Activated CD8-positive, alpha-beta T cell treated with anti-CD3 and anti-CD28 coated beads for 36 hours (primary cell): ENCODE measurements at regions not wholly inside any gene's neighbourhood (a gene's known extent, or its start where the extent isn't known, plus 50 kb on each side); places are given as distances from the start of the nearest gene placed in this dataset.
"Not testable (repeated sequence)": the region's sequence is repeated elsewhere in the genome, so short reads cannot be mapped to it uniquely, and the experiment has no call there.

Source experiments
- ATAC-seq: fragments of 200-7000 bp; cut with Tn5 transposase; one replicate; pipeline ENCODE4 v1.10.0; 2021; ENCODE audit warnings: mild to moderate bottlenecking, moderate library complexity
- CTCF ChIA-PET: fragments of 350-600 bp; sonication (Branson Sonifier 250); formaldehyde crosslinking; loops from one replicate; lab custom pipeline; 2021; ENCODE audit warnings: antibody characterized with exemption; lab: Charles Lee
- POLR2A ChIA-PET: fragments of 350-600 bp; sonication (Branson Sonifier 250); formaldehyde crosslinking; loops from one replicate; lab custom pipeline; 2021; ENCODE audit warnings: antibody characterized with exemption; lab: Charles Lee
- DNase-seq: peaks from one replicate; pipeline ENCODE4 v3.0.0-alpha.2; 2020
- H3K27ac Mint-ChIP-seq: one replicate; pipeline ENCODE4 v1.8.0; 2021; ENCODE audit warnings: mild to moderate bottlenecking, mixed read lengths
- H3K27me3 Mint-ChIP-seq: one replicate; pipeline ENCODE4 v1.8.0; 2021; ENCODE audit warnings: mixed read lengths
- H3K36me3 Mint-ChIP-seq: one replicate; pipeline ENCODE4 v1.8.0; 2021; ENCODE audit warnings: low read depth, mixed read lengths
- H3K4me1 Mint-ChIP-seq: one replicate; pipeline ENCODE4 v1.8.0; 2021; ENCODE audit warnings: low read depth, mixed read lengths
- H3K4me3 Mint-ChIP-seq: one replicate; pipeline ENCODE4 v1.8.0; 2021; ENCODE audit warnings: mild to moderate bottlenecking, moderate library complexity, mixed read lengths
- H3K9me3 Mint-ChIP-seq: one replicate; pipeline ENCODE4 v1.8.0; 2021; ENCODE audit warnings: mixed read lengths
- intact Hi-C: fragments of 100-400 bp; cut with micrococcal nuclease; formaldehyde crosslinking; loops from one replicate; pipeline ENCODE4 v1.10.0; 2022
- TF ChIP-seq, protein P1 (sequence below): fragments of 200-600 bp; IDR thresholded peaks from one replicate; pipeline ENCODE4 v1.8.0; 2022; ENCODE audit warnings: antibody characterized with exemption, mild to moderate bottlenecking

- Mint-ChIP-seq H3K4me3 (no peak overlapping the region), H3K4me1 (no peaks in the 10 kb centered on the region), H3K27me3 (peaks cover 3% of the 10 kb centered on the region), H3K9me3 (peaks cover 14% of the 10 kb centered on the region), H3K36me3 (no peaks in the 10 kb centered on the region), H3K27ac (no peak overlapping the region)
- TF ChIP-seq, protein P1, sequence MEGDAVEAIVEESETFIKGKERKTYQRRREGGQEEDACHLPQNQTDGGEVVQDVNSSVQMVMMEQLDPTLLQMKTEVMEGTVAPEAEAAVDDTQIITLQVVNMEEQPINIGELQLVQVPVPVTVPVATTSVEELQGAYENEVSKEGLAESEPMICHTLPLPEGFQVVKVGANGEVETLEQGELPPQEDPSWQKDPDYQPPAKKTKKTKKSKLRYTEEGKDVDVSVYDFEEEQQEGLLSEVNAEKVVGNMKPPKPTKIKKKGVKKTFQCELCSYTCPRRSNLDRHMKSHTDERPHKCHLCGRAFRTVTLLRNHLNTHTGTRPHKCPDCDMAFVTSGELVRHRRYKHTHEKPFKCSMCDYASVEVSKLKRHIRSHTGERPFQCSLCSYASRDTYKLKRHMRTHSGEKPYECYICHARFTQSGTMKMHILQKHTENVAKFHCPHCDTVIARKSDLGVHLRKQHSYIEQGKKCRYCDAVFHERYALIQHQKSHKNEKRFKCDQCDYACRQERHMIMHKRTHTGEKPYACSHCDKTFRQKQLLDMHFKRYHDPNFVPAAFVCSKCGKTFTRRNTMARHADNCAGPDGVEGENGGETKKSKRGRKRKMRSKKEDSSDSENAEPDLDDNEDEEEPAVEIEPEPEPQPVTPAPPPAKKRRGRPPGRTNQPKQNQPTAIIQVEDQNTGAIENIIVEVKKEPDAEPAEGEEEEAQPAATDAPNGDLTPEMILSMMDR: no peak
- DNase-seq (no peak), ATAC-seq (no peak)
- ChIA-PET POLR2A (interaction anchor here (1.0 kb wide), 1 partner anchor 306 kb away, joined by 3 read pairs; no protein-coding TSS in a partner anchor), CTCF (interaction anchor here (0.6 to 3.0 kb wide), 4 partner anchors 44 to 376 kb away, joined by 3 to 19 read pairs (median 5); partner anchors contain the start of gene RP9)
- intact Hi-C loops: no loop called here
These were observed 89.2 kb downstream of the KBTBD2 start for GRCh38 chr7:32802305-32802910.

- intact Hi-C loops, DNase-seq, H3K4me3 Mint-ChIP-seq, H3K27me3 Mint-ChIP-seq, H3K4me1 Mint-ChIP-seq, H3K36me3 Mint-ChIP-seq, CTCF ChIA-PET, H3K9me3 Mint-ChIP-seq, POLR2A ChIA-PET, ATAC-seq, H3K27ac Mint-ChIP-seq: not testable (repeated sequence)
These were observed 98.5 kb downstream of the KBTBD2 start for GRCh38 chr7:32793053-32793452.

GRCh38 chr7:32790766-32791430 is 100.7 kb downstream of the KBTBD2 start:
- intact Hi-C loops, CTCF ChIA-PET, DNase-seq, H3K4me3 Mint-ChIP-seq, H3K27ac Mint-ChIP-seq, H3K4me1 Mint-ChIP-seq, H3K27me3 Mint-ChIP-seq, H3K9me3 Mint-ChIP-seq, ATAC-seq, H3K36me3 Mint-ChIP-seq, POLR2A ChIA-PET: not testable (repeated sequence)

GRCh38 chr7:32789266-32789665 is 102.3 kb downstream of the KBTBD2 start:
- CTCF ChIA-PET, H3K36me3 Mint-ChIP-seq, POLR2A ChIA-PET, DNase-seq, intact Hi-C loops, H3K9me3 Mint-ChIP-seq, H3K27me3 Mint-ChIP-seq, H3K27ac Mint-ChIP-seq, H3K4me3 Mint-ChIP-seq, H3K4me1 Mint-ChIP-seq, ATAC-seq: not testable (repeated sequence)

GRCh38 chr7:32788174-32788573 is 103.4 kb downstream of the KBTBD2 start:
- H3K36me3 Mint-ChIP-seq, H3K4me1 Mint-ChIP-seq, ATAC-seq, H3K4me3 Mint-ChIP-seq, DNase-seq, H3K27ac Mint-ChIP-seq, intact Hi-C loops, POLR2A ChIA-PET, H3K9me3 Mint-ChIP-seq, H3K27me3 Mint-ChIP-seq, CTCF ChIA-PET: not testable (repeated sequence)

- H3K36me3 Mint-ChIP-seq, intact Hi-C loops, DNase-seq, CTCF ChIA-PET, H3K4me3 Mint-ChIP-seq, H3K9me3 Mint-ChIP-seq, ATAC-seq, H3K27me3 Mint-ChIP-seq, H3K4me1 Mint-ChIP-seq, H3K27ac Mint-ChIP-seq: not testable (repeated sequence)
- POLR2A ChIA-PET: interaction anchor here (0.5 kb wide), 1 partner anchor 14 kb away, joined by 3 read pairs; no protein-coding TSS in a partner anchor
These were observed 106.1 kb downstream of the KBTBD2 start for GRCh38 chr7:32785365-32785944.

DNA sequence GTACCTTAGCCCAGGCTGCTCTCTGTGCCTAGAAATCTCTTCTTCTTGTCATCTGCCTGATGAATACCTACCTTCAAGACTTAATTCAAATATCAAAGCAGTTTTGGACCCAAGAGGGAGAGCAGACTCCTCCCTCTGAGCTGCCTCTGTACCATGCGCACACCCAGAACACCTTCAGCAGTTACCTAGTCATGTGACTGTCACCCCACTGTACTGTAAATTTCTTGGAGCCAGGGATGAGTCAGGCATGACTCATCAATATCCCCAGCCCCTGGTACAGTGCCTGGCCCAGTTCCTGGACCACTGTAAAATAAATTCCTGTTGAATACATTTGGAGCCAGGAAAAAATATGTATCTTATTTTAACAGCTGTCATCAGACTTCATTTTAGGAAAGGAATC is 111.7 kb downstream of the KBTBD2 start:
- POLR2A ChIA-PET, H3K4me1 Mint-ChIP-seq, H3K9me3 Mint-ChIP-seq, H3K27ac Mint-ChIP-seq, H3K36me3 Mint-ChIP-seq, ATAC-seq, H3K4me3 Mint-ChIP-seq, CTCF ChIA-PET, H3K27me3 Mint-ChIP-seq, intact Hi-C loops, DNase-seq: not testable (repeated sequence)

DNA sequence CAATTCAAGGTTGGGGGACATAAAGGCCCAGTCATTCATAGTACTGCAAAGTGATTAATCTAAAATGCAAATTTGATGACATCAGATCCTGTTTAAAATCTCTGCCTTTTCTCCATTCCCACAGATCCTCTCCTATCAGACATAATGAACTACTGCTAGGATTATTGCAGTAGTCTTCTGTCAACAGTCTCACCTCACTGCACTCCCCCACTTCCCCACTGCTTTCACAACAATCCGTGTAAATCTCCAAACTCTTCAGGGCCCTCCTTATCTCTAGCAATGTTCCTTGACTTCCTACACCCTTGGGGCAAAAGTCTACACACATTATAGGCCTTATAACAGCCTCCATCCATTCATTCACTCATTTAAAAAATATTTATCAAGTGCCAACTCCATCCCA is 112.4 kb downstream of the KBTBD2 start:
- Mint-ChIP-seq H3K36me3 (no peaks in the 10 kb centered on the region), H3K27ac (no peak overlapping the region), H3K4me3 (no peak overlapping the region), H3K4me1 (no peaks in the 10 kb centered on the region), H3K9me3 (no peaks in the 10 kb centered on the region), H3K27me3 (peaks cover 4% of the 10 kb centered on the region)
- ATAC-seq: no peak
- intact Hi-C loops: no loop called here
- POLR2A ChIA-PET: no interaction called here
- TF ChIP-seq, protein P1: no peak
- DNase-seq: no peak
- CTCF ChIA-PET: no interaction called here

GRCh38 chr7:32777041-32777666 is 114.4 kb downstream of the KBTBD2 start:
- H3K27ac Mint-ChIP-seq, H3K9me3 Mint-ChIP-seq, CTCF ChIA-PET, H3K36me3 Mint-ChIP-seq, intact Hi-C loops, DNase-seq, H3K4me3 Mint-ChIP-seq, ATAC-seq, POLR2A ChIA-PET, H3K4me1 Mint-ChIP-seq: not testable (repeated sequence)
- H3K27me3 Mint-ChIP-seq: peaks cover 15% of the 10 kb centered on the region

GRCh38 chr7:32776318-32776717 is 115.2 kb downstream of the KBTBD2 start:
- H3K36me3 Mint-ChIP-seq, H3K9me3 Mint-ChIP-seq, CTCF ChIA-PET, H3K4me3 Mint-ChIP-seq, H3K27ac Mint-ChIP-seq, ATAC-seq, intact Hi-C loops, POLR2A ChIA-PET, DNase-seq, H3K4me1 Mint-ChIP-seq: not testable (repeated sequence)
- peaks cover 17% of the 10 kb centered on the region for H3K27me3 Mint-ChIP-seq
